MM.1S (cell line): ENCODE measurements at regions not wholly inside any gene's neighbourhood (a gene's known extent, or its start where the extent isn't known, plus 50 kb on each side); places are given as distances from the start of the nearest gene placed in this dataset.

Source experiments
- DNase-seq: peaks from one replicate; pipeline ENCODE4 v3.0.0-alpha.2; 2015
- H2AFZ ChIP-seq: fragments of 300-600 bp; sonication (generic); 2 replicates; pipeline ENCODE4 v1.6.0; 2016; ENCODE audit warnings: antibody characterized with exemption, low read length
- H3F3A ChIP-seq: fragments of 300-600 bp; sonication (generic); 2 replicates; pipeline ENCODE4 v1.6.1; 2016; ENCODE audit warnings: mild to moderate bottlenecking, antibody characterized with exemption, low read length, moderate library complexity, mixed read lengths; ENCODE audit not compliant: insufficient read depth
- H3K27ac ChIP-seq: fragments of 300-600 bp; sonication (generic); 2 replicates; pipeline ENCODE4 v1.5.1; 2016; ENCODE audit warnings: mild to moderate bottlenecking, low read length
- H3K27me3 ChIP-seq: fragments of 300-600 bp; sonication (generic); replicated peaks from 2 replicates; pipeline ENCODE4 v1.6.0; 2016; ENCODE audit warnings: low read length; ENCODE audit not compliant: insufficient read depth
- H3K36me3 ChIP-seq: fragments of 300-600 bp; sonication (generic); replicated peaks from 2 replicates; pipeline ENCODE4 v1.6.1; 2016; ENCODE audit warnings: mild to moderate bottlenecking, low read length, mixed read lengths; ENCODE audit not compliant: insufficient read depth
- H3K4me1 ChIP-seq: fragments of 300-600 bp; sonication (generic); 2 replicates; pipeline ENCODE4 v1.6.1; 2016; ENCODE audit warnings: low read length, mixed read lengths
- H3K4me2 ChIP-seq: fragments of 300-600 bp; sonication (generic); 2 replicates; pipeline ENCODE4 v1.6.0; 2016; ENCODE audit warnings: low read depth, low read length
- H3K4me3 ChIP-seq: fragments of 300-600 bp; sonication (generic); 2 replicates; pipeline ENCODE4 v1.5.1; 2016; ENCODE audit warnings: low read length, mixed read lengths
- H3K79me2 ChIP-seq: fragments of 300-600 bp; sonication (generic); 2 replicates; pipeline ENCODE4 v1.6.1; 2016; ENCODE audit warnings: mixed run types, low read length, mixed read lengths
- H3K9ac ChIP-seq: fragments of 300-600 bp; sonication (generic); 2 replicates; pipeline ENCODE4 v1.6.1; 2016; ENCODE audit warnings: low read length, mixed read lengths
- H3K9me2 ChIP-seq: fragments of 300-600 bp; sonication (generic); replicated peaks from 2 replicates; pipeline ENCODE4 v1.6.1; 2016; ENCODE audit warnings: mild to moderate bottlenecking, low read length, mixed read lengths; ENCODE audit not compliant: insufficient read depth
- H3K9me3 ChIP-seq: fragments of 300-600 bp; sonication (generic); replicated peaks from 2 replicates; pipeline ENCODE4 v1.6.1; 2016; ENCODE audit warnings: mild to moderate bottlenecking, low read length, mixed read lengths; ENCODE audit not compliant: insufficient read depth
- H4K20me1 ChIP-seq: fragments of 300-600 bp; sonication (generic); 2 replicates; pipeline ENCODE4 v1.6.1; 2016; ENCODE audit warnings: mild to moderate bottlenecking, low read length, moderate library complexity, mixed read lengths; ENCODE audit not compliant: insufficient read depth
- EZH2 ChIP-seq: fragments of 300-600 bp; sonication (generic); optimal IDR thresholded peaks from 2 replicates; pipeline ENCODE3; 2017; ENCODE audit warnings: low read depth, mild to moderate bottlenecking, antibody characterized with exemption, low read length, mixed read lengths
- EZH2phosphoT487 ChIP-seq: fragments of 300-600 bp; sonication (generic); IDR thresholded peaks from 2 replicates; pipeline ENCODE4 v1.6.1; 2018; ENCODE audit warnings: antibody characterized with exemption, low read length
- TF ChIP-seq, protein P1 (sequence below): fragments of 300-600 bp; sonication (generic); IDR thresholded peaks from 2 replicates; pipeline ENCODE4 v1.5.1; 2016; ENCODE audit warnings: antibody characterized with exemption, low read length, mixed read lengths

DNA sequence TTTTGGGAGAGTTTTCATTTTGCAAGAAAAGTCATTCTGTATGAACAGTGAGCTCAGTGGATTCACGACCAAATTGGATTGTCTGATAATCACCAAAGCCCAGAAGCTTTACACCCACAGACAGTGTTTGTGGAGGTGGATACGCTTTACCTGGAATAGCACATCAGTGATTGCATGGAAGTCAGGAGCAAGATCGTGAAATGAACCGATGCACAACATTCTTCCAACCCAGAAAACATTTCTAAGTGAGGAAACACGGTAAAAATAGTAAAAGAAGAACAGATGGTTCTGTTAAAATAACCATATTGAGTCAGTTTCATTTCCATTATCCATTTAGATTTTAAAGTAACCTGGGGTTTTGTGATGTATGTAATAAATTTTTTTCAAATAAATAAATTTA is 478.2 kb upstream of the PFKP start:
- Histone ChIP-seq H3K27me3 (no peaks in the 10 kb centered on the region), H3K9me2 (no peaks in the 10 kb centered on the region), H2AFZ (no peak overlapping the region), H3F3A (no peaks in the 10 kb centered on the region), H3K27ac (no peak overlapping the region), H3K4me3 (no peak overlapping the region), H3K79me2 (no peaks in the 10 kb centered on the region), H3K4me2 (no peak overlapping the region), H4K20me1 (no peaks in the 10 kb centered on the region), H3K9ac (no peak overlapping the region), H3K36me3 (no peaks in the 10 kb centered on the region), H3K4me1 (no peaks in the 10 kb centered on the region), H3K9me3 (no peaks in the 10 kb centered on the region)
- TF ChIP-seq, protein P1, sequence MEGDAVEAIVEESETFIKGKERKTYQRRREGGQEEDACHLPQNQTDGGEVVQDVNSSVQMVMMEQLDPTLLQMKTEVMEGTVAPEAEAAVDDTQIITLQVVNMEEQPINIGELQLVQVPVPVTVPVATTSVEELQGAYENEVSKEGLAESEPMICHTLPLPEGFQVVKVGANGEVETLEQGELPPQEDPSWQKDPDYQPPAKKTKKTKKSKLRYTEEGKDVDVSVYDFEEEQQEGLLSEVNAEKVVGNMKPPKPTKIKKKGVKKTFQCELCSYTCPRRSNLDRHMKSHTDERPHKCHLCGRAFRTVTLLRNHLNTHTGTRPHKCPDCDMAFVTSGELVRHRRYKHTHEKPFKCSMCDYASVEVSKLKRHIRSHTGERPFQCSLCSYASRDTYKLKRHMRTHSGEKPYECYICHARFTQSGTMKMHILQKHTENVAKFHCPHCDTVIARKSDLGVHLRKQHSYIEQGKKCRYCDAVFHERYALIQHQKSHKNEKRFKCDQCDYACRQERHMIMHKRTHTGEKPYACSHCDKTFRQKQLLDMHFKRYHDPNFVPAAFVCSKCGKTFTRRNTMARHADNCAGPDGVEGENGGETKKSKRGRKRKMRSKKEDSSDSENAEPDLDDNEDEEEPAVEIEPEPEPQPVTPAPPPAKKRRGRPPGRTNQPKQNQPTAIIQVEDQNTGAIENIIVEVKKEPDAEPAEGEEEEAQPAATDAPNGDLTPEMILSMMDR: no peak
- TF ChIP-seq EZH2phosphoT487 (no peak), EZH2 (no peak)
- no peak for DNase-seq

DNA sequence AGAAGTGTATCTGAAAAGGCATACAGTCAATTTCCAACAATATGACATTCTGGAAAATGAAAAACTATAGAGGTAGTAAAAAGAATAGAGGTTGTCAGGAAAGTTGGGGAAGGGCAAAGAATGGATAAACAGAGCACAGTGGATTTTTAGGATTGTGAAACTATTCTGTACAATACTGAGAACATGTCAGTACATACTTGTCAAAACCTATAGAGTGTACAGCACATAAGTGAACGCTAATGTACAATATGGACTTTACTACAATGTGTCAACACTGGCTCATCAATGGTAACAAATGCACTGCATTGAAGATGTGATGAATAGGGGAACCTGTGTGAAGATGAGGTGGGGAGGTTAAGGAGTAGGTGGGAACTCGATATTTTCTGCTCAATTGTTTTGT is 483.0 kb upstream of the PFKP start:
- Histone ChIP-seq H3K4me1 (no peaks in the 10 kb centered on the region), H3K4me2 (no peak overlapping the region), H4K20me1 (no peaks in the 10 kb centered on the region), H3K9me3 (no peaks in the 10 kb centered on the region), H3F3A (no peaks in the 10 kb centered on the region), H2AFZ (no peak overlapping the region), H3K4me3 (no peak overlapping the region), H3K79me2 (no peaks in the 10 kb centered on the region), H3K9me2 (no peaks in the 10 kb centered on the region), H3K27ac (no peak overlapping the region), H3K27me3 (no peaks in the 10 kb centered on the region), H3K9ac (no peak overlapping the region), H3K36me3 (no peaks in the 10 kb centered on the region)
- TF ChIP-seq EZH2 (no peak), EZH2phosphoT487 (no peak)
- TF ChIP-seq, protein P1: no peak
- no peak for DNase-seq

DNA sequence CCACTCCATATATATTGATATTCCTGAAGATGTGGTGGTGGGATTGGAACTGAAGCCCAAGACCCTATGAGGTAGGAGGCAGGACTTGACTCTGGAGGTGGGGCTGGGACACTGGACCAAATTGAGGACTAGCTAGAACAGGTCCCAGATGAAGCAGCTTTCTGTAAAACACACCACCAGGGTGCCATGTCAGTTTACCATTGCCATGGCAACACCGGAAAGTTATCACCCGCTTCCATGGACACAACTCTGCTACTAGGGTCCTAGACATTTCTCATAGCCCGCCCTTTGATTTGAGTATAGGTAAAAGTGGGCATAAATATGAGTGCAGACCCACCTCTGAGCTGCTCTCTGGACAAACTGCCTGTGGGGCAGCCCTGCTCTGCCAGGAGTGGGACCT is 490.5 kb upstream of the PFKP start:
- Histone ChIP-seq H3K4me1 (no peaks in the 10 kb centered on the region), H3K4me3 (no peak overlapping the region)
- no peak for DNase-seq

More for the DNA sequence above, 490.5 kb upstream of the PFKP start:
- no peaks in the 10 kb centered on the region for H3F3A ChIP-seq
- H3K36me3 ChIP-seq: no peaks in the 10 kb centered on the region
- no peaks in the 10 kb centered on the region for H3K9me3 ChIP-seq
- H3K4me2 ChIP-seq: no peak overlapping the region
- no peaks in the 10 kb centered on the region for H3K79me2 ChIP-seq
- no peak overlapping the region for H3K27ac ChIP-seq
- H2AFZ ChIP-seq: no peak overlapping the region
- H4K20me1 ChIP-seq: no peaks in the 10 kb centered on the region
- TF ChIP-seq, protein P1: no peak
- TF ChIP-seq EZH2: no peak
- no peak for TF ChIP-seq EZH2phosphoT487
- no peak overlapping the region for H3K9ac ChIP-seq
- H3K9me2 ChIP-seq: no peaks in the 10 kb centered on the region
- H3K27me3 ChIP-seq: no peaks in the 10 kb centered on the region
